GM18519 (cell line): ENCODE measurements at regions not wholly inside any gene's neighbourhood (a gene's known extent, or its start where the extent isn't known, plus 50 kb on each side); places are given as distances from the start of the nearest gene placed in this dataset.

Source experiments
- ATAC-seq: cut with Tn5 transposase; IDR thresholded peaks from one replicate; pipeline ENCODE4 v1.9.1; 2021; ENCODE audit warnings: mild to moderate bottlenecking, moderate library complexity; ENCODE audit not compliant: unreplicated experiment, low FRiP score

GRCh38 chr21:18917622-18918021, 514.0 kb upstream of the TMPRSS15 start:
- ATAC-seq: no peak

- no peak for ATAC-seq
Measured at GRCh38 chr21:18931237-18931636, 527.7 kb upstream of the TMPRSS15 start.

DNA sequence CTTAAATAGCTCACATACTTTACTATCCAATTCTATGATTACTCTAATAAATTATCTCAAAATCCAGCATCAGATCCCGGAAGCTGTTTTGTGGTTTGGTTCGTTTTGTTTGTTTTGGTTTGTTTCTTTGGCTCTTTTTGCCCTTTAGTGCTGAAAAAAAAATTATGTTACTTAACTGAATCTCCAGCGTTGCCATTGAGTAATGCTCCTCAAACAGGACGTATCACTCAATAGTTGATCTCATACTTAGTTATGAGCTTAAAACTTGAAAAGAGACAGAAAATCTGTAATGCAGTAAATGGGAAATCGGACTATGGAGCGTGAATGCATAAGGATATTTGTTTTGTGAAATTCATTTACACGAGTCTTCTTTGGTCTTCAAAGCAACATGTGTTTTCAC, 533.8 kb upstream of the TMPRSS15 start:
- no peak for ATAC-seq

DNA sequence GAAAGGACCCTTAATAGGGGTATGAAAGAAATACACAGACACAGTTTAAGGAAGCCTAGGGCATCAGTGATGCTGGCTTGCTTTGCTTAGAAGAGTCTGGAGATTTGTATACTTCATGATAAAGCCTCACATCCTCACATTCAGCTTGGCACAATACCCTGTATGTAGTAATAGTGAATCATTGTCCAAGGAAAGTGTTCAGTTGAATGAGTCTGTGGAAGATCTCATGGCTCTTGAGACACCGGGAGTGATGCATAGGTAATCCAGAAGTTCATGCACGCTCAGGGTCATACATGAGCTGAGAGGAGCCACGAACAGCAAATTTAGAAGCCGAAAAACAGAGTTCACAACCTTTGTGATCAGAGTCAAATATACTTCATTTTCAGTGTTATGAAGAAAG, 537.2 kb upstream of the TMPRSS15 start:
- ATAC-seq: no peak

GRCh38 chr21:18950045-18950740, 546.6 kb upstream of the TMPRSS15 start:
- no peak for ATAC-seq

DNA sequence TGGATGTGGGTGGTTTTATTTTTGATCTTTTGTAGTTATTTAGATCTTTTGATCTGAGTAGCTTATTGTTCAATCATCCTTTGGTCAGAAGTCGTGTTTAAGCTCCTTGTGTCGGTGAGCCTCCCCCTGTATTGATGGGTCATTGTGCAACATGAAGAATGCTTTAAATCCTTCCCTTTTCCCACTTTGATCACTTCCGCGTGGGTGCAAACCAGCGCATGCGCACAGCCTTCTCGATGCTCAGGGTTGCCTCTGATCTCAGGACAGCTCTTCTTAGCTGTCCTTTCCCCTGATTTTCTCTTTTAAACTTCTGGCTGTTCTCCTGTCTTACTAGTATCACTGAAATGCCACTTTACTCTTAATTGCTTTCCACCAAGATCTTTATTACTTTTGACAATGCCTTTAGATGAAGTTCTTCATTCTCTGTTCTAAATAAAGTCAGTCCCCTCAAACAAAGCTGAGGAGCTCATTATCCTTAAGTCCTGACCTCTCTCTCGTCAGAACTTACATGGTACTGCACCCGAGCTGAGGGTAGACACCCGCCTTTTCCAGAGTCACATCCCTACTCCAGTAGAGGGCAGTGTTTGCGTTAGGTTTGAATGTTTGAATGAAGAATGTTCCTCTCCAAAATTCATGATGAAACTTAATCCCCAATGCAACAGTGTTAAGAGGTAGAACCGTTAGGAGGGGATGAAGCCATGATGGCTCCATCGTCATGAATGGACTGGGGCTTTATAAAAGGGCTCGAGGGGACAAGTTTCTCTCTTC, 547.9 kb upstream of the TMPRSS15 start:
- ATAC-seq: no peak

GRCh38 chr21:18954441-18954844, 550.9 kb upstream of the TMPRSS15 start:
- no peak for ATAC-seq

DNA sequence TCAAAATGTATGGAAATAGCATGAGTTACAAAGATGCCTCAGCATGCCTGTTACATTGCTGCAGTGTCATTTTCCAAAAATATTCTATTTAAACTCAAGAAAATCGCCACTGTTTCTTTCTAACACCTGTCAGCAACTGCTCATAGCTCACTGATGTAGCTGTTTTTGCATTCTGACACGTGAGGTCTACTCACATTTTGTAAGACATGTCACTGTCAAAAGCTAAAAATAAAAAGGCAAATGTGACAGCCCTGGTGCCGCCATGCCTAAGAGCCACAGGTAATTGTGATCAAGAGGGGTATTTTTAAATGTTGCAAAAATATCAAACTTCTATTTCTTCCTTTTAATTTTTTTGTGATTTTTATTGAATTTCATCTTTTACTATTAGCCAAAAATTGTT, 556.2 kb upstream of the TMPRSS15 start:
- ATAC-seq: no peak

GRCh38 chr21:18960306-18960705, 556.7 kb upstream of the TMPRSS15 start:
- ATAC-seq: no peak

GRCh38 chr21:18970416-18970815, 566.8 kb upstream of the TMPRSS15 start:
- ATAC-seq: no peak

GRCh38 chr21:18970941-18971340, 567.4 kb upstream of the TMPRSS15 start:
- ATAC-seq: no peak

DNA sequence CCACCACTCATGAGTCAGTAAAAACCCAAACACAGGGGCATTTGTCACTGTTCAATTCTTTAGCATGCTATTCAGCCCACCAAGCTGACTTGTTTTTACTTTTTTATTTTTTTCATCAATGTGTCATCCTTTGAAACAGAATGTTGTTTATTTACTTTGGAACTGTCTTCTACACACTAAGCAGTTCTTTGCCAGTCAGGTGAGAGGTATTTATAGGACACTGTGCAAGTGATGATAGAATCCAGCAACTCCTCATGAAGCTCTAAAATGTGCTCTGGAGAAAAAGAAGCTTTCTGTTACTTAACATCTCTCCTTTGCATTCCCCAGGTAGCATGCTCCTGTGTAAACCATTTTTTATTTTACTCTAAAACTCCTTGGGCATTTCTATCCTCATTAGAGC, 582.0 kb upstream of the TMPRSS15 start:
- no peak for ATAC-seq

DNA sequence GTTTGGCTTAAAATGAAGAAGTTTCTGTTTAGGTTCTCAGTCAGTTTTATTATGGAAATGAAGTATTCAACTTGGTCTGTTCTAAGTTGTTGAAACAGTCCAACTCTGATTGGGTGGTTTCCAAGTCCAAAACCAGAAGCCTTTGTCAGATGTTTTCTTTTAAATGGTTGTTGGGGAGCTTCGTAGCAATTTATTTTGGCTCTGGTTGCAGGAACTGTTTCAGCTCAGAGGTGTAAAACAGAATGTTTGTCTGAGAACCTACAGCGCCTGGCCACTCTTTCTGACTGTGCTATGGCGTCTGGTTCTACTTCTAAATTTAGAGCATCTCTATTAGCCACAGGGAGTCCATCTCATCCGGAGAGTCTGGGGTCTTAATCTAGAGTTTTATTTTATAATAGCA, 582.6 kb upstream of the TMPRSS15 start:
- ATAC-seq: no peak

DNA sequence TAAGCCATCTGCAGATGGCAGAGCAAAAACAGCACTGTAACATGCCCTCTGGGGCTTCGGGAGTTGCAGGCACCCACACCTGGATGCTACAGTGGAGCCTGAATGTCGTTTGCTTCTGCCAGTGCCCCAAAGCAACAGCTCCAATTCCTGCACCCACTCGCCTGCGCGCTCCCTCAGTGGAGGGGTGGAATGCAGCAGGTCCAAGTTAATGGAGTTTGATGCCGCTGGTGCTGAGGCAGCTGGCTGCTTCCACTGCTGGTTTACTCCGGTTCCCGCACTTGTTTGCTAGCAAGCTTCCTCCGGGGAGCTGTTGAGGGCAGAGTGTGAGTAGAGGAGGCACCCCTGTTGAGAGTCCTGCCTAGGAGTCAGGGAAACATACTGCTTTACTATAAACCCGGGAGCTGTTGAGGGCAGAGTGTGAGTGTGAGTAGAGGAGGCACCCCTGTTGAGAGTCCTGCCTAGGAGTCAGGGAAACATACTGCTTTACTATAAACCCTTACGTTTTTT, 584.0 kb upstream of the TMPRSS15 start:
- ATAC-seq: no peak

- ATAC-seq: no peak
Measured at GRCh38 chr21:18989953-18990495, 586.4 kb upstream of the TMPRSS15 start.

DNA sequence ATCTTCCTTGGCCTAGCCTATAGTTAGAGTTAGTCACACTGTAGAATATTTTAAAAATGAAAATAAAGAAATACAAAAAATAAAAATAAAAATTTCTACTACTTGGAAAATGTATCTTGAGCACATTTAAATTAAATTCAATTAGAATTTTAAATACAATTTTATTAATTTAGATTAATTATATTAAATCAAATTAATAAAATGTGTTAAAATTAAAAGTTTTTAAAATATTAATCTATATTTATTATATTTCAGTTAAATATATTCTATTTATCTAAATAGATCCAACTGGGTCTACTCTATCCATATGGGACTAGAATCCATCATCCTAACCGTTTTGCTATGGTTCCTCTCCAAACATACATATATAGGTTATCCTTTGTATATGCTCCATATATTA, 588.3 kb upstream of the TMPRSS15 start:
- ATAC-seq: no peak

- ATAC-seq: no peak
Measured at GRCh38 chr21:19010251-19010650, 606.7 kb upstream of the TMPRSS15 start.

GRCh38 chr21:19010996-19011395, 607.4 kb upstream of the TMPRSS15 start:
- ATAC-seq: no peak

DNA sequence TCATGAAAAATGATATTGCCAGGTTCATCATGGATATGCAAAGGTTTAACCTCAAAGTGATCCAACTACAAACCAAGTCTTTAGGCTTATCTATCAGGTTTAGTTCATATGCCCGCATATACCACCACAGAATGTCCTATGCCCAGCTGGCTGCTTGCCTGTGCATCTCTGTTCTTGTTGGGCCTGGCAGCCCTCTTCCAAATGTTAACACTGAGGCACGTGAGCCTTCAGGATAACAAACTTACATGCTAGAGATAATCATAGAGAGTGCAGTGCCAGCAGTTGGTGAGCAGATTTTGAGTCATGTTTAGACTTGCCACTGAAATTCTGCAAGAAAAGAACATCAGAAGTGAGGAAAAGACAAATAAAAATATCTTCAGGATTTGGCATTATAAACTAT, 607.9 kb upstream of the TMPRSS15 start:
- ATAC-seq: no peak

- ATAC-seq: no peak
Measured at GRCh38 chr21:19013916-19014315, 610.3 kb upstream of the TMPRSS15 start.

DNA sequence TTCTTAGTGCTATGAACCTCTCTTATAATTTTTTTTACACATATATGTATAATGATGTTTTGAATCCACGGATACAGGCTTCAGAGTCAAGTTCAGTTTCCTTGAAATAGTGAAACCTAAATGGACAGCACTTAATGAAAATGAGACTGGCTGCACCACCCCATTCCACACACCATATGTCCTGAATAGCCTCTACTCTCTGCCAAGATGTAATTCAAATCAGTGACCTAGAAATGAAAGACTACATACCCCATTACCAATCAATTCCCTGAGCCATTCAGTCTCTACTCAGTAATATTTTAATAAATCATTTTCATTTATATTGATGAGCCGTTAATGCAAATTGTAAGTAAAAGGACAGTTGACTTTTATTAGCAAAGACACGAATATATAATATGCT, 614.9 kb upstream of the TMPRSS15 start:
- ATAC-seq: no peak

DNA sequence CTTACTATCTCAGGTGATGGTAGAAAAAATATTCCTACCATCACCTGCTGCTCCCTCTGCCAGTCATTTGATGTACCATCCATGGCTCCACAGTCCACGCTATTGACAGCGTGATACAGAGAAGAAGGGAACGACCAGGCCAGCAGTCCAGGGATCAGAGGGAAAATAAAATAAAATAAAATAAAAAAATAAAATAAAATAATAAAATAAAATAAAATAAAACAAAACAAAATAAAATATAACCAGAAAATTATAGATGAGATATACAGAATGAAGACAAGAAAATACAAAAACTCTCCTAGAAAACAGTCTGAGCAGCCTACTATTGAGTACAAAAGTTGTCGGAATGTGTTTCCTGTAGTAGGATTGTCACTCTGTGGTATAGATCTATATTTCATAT, 619.4 kb upstream of the TMPRSS15 start:
- ATAC-seq: no peak
